H9 (cell line): ENCODE measurements at regions not wholly inside any gene's neighbourhood (a gene's known extent, or its start where the extent isn't known, plus 50 kb on each side); places are given as distances from the start of the nearest gene placed in this dataset.

Source experiments
- DNase-seq: peaks from one replicate; pipeline ENCODE4 v3.0.0-alpha.2; 2017
- H2AFZ ChIP-seq: one replicate; pipeline ENCODE4 v1.6.1; 2013; ENCODE audit warnings: mild to moderate bottlenecking, low read length, control low read depth, moderate library complexity
- H2AK5ac ChIP-seq: 2 replicates; pipeline ENCODE4 v1.6.1; 2013; ENCODE audit warnings: low read length, control low read depth, mixed read lengths; ENCODE audit not compliant: insufficient read length
- H2BK120ac ChIP-seq: one replicate; pipeline ENCODE4 v1.6.1; 2013; ENCODE audit warnings: low read depth, mild to moderate bottlenecking, low read length, control low read depth, inconsistent platforms; ENCODE audit not compliant: poor library complexity, severe bottlenecking
- H2BK12ac ChIP-seq: 2 replicates; pipeline ENCODE4 v1.6.1; 2013; ENCODE audit warnings: low read length, control low read depth, mixed read lengths, low read depth; ENCODE audit not compliant: insufficient read length
- H2BK15ac ChIP-seq: 2 replicates; pipeline ENCODE4 v1.6.1; 2013; ENCODE audit warnings: low read depth, low read length, control low read depth
- H2BK20ac ChIP-seq: one replicate; pipeline ENCODE4 v1.6.1; 2013; ENCODE audit warnings: low read depth, mild to moderate bottlenecking, low read length, control low read depth, inconsistent platforms; ENCODE audit not compliant: poor library complexity, severe bottlenecking
- H2BK5ac ChIP-seq: 2 replicates; pipeline ENCODE4 v1.6.1; 2013; ENCODE audit warnings: low read length, control low read depth, mixed read lengths; ENCODE audit not compliant: insufficient read length
- H3K14ac ChIP-seq: 2 replicates; pipeline ENCODE4 v1.6.1; 2013; ENCODE audit warnings: low read length, control low read depth; ENCODE audit not compliant: insufficient read depth
- H3K18ac ChIP-seq: 2 replicates; pipeline ENCODE4 v1.6.1; 2013; ENCODE audit warnings: low read depth, mild to moderate bottlenecking, mixed read lengths, low read length, control low read depth; ENCODE audit not compliant: insufficient read length
- H3K23ac ChIP-seq: 2 replicates; pipeline ENCODE4 v1.6.1; 2013; ENCODE audit warnings: low read length, control low read depth, mixed read lengths, low read depth; ENCODE audit not compliant: insufficient read length
- H3K23me2 ChIP-seq: 2 replicates; pipeline ENCODE4 v1.6.1; 2013; ENCODE audit warnings: low read depth, mild to moderate bottlenecking, mixed read lengths, low read length, control low read depth; ENCODE audit not compliant: insufficient read length, poor library complexity, severe bottlenecking
- H3K27ac ChIP-seq: 2 replicates; pipeline ENCODE4 v1.5.1; 2013; ENCODE audit warnings: low read length, control low read depth, mixed read lengths, low read depth; ENCODE audit not compliant: insufficient read length
- H3K27me3 ChIP-seq: 2 replicates; pipeline ENCODE4 v1.6.1; 2013; ENCODE audit warnings: low read length, control low read depth, inconsistent platforms; ENCODE audit not compliant: insufficient read depth
- H3K4ac ChIP-seq: 2 replicates; pipeline ENCODE4 v1.6.1; 2013; ENCODE audit warnings: low read depth, mild to moderate bottlenecking, control low read depth, inconsistent platforms, low read length, moderate library complexity
- H3K4me1 ChIP-seq: 2 replicates; pipeline ENCODE4 v1.6.1; 2013; ENCODE audit warnings: low read length, control low read depth, inconsistent platforms; ENCODE audit not compliant: insufficient read depth
- H3K4me2 ChIP-seq: 2 replicates; pipeline ENCODE4 v1.6.1; 2013; ENCODE audit warnings: low read length, control low read depth, mixed read lengths; ENCODE audit not compliant: insufficient read length, insufficient read depth
- H3K56ac ChIP-seq: 2 replicates; pipeline ENCODE4 v1.6.1; 2013; ENCODE audit warnings: low read depth, mild to moderate bottlenecking, mixed read lengths, low read length, control low read depth; ENCODE audit not compliant: insufficient read length
- H3K79me1 ChIP-seq: 2 replicates; pipeline ENCODE4 v1.6.1; 2013; ENCODE audit warnings: low read depth, mild to moderate bottlenecking, moderate library complexity, low read length, control low read depth, inconsistent platforms; ENCODE audit not compliant: insufficient read depth, poor library complexity, severe bottlenecking
- H3K79me2 ChIP-seq: 2 replicates; pipeline ENCODE4 v1.6.1; 2013; ENCODE audit warnings: low read length, control low read depth, inconsistent platforms; ENCODE audit not compliant: insufficient read depth
- H3K9ac ChIP-seq: 2 replicates; pipeline ENCODE4 v1.6.1; 2013; ENCODE audit warnings: low read length, control low read depth, mixed read lengths; ENCODE audit not compliant: insufficient read length; ENCODE audit errors: extremely low read depth
- H3K9me3 ChIP-seq: one replicate; pipeline ENCODE4 v1.6.1; 2013; ENCODE audit warnings: low read depth, low read length, inconsistent platforms; ENCODE audit not compliant: control insufficient read depth
- H3T11ph ChIP-seq: one replicate; pipeline ENCODE4 v1.6.1; 2013; ENCODE audit warnings: mild to moderate bottlenecking, low read length, control low read depth, inconsistent platforms
- H4K20me1 ChIP-seq: one replicate; pipeline ENCODE4 v1.6.1; 2013; ENCODE audit not compliant: control insufficient read depth, insufficient read length, insufficient read depth
- H4K5ac ChIP-seq: 2 replicates; pipeline ENCODE4 v1.6.1; 2013; ENCODE audit warnings: low read depth, mild to moderate bottlenecking, mixed read lengths, low read length, control low read depth; ENCODE audit not compliant: insufficient read length
- H4K8ac ChIP-seq: replicated peaks from 2 replicates; pipeline ENCODE4 v1.6.1; 2013; ENCODE audit warnings: low read length, control low read depth, mixed read lengths, low read depth; ENCODE audit not compliant: insufficient read length
- H4K91ac ChIP-seq: 2 replicates; pipeline ENCODE4 v1.6.1; 2013; ENCODE audit warnings: low read depth, mild to moderate bottlenecking, moderate library complexity, mixed read lengths, low read length, control low read depth; ENCODE audit not compliant: insufficient read length
- H3K27ac Mint-ChIP-seq, 3 experiments: 2 replicates in 2 of 3; 3 replicates in 1 of 3; pipeline ENCODE4 v1.8.0; 2020 to 2021; ENCODE audit warnings: mixed read lengths in 3 of 3, mild to moderate bottlenecking in 1 of 3, moderate library complexity in 1 of 3
- H3K27me3 Mint-ChIP-seq: 2 replicates; pipeline ENCODE4 v1.8.0; 2021; ENCODE audit warnings: low read depth, mild to moderate bottlenecking, moderate library complexity, mixed read lengths
- H3K36me3 Mint-ChIP-seq, 3 experiments: 2 replicates in 2 of 3; 3 replicates in 1 of 3; pipeline ENCODE4 v1.8.0; 2020 to 2021; ENCODE audit warnings: low read depth in 3 of 3, mixed read lengths in 3 of 3; ENCODE audit not compliant: insufficient read depth in 1 of 3
- H3K4me1 Mint-ChIP-seq, 2 experiments: 2 replicates each; pipeline ENCODE4 v1.8.0; 2020; ENCODE audit warnings: mixed read lengths in 2 of 2
- H3K4me3 Mint-ChIP-seq, 2 experiments: 2 replicates in 1 of 2; 3 replicates in 1 of 2; pipeline ENCODE4 v1.8.0; 2020 to 2021; ENCODE audit warnings: mild to moderate bottlenecking in 2 of 2, mixed read lengths in 2 of 2, moderate library complexity in 1 of 2
- H3K9me3 Mint-ChIP-seq, 2 experiments: 2 replicates in 1 of 2; 3 replicates in 1 of 2; pipeline ENCODE4 v1.8.0; 2020; ENCODE audit warnings: mild to moderate bottlenecking in 2 of 2, mixed read lengths in 2 of 2, moderate library complexity in 1 of 2
- CTCF ChIP-seq: fragments of 200-600 bp; sonication (generic); conservative IDR thresholded peaks from 3 replicates; pipeline ENCODE4 v1.8.0; 2021; ENCODE audit warnings: antibody characterized with exemption, mild to moderate bottlenecking
- WGBS: extraction: QIAGEN DNeasy Blood & Tissue Kit; methylation state at CpG from one replicate; pipeline ENCODE4 v1.1.7; 2013; ENCODE audit warnings: missing lambda C conversion rate, low lambda C conversion rate, mixed read lengths; ENCODE audit not compliant: insufficient read length; ENCODE audit errors: extremely low coverage; 5-methylcytosine and 5-hydroxymethylcytosine counted together

DNA sequence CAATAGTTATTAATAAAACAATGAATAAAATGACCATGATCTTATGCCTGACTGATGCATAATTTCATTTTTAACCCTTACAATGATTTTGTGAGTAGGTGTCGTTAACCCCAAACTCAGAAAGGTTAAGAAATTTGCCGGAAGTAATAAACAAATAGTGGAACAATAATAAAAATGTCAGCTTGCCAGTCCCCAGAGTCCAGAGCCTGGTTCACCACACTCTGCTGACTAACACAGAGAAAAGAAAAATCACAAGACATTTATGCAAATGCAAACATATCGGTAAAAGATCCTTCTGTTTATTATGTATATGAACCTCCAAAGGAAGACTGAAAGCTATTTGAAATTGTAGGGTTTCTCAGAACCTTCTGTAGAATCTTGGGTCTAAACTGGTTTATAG lies 563.7 kb downstream of the EFNB2 start:
- Histone ChIP-seq H3K79me1 (no peaks in the 10 kb centered on the region), H3K14ac (no peak overlapping the region), H2BK5ac (no peak overlapping the region), H2BK15ac (no peak overlapping the region), H4K20me1 (no peaks in the 10 kb centered on the region), H4K5ac (no peak overlapping the region), H4K91ac (no peak overlapping the region), H3T11ph (no peak overlapping the region), H3K23ac (no peak overlapping the region), H4K8ac (no peak overlapping the region), H3K27me3 (no peaks in the 10 kb centered on the region), H2BK20ac (no peak overlapping the region), H3K56ac (no peak overlapping the region), H3K4me1 (no peaks in the 10 kb centered on the region), H3K27ac (no peak overlapping the region), H2BK120ac (no peak overlapping the region), H3K79me2 (no peaks in the 10 kb centered on the region), H3K4me2 (no peak overlapping the region), H3K9ac (no peak overlapping the region), H2AK5ac (no peak overlapping the region), H3K9me3 (no peaks in the 10 kb centered on the region), H2BK12ac (no peak overlapping the region), H2AFZ (no peak overlapping the region), H3K18ac (no peak overlapping the region), H3K23me2 (no peaks in the 10 kb centered on the region), H3K4ac (no peak overlapping the region)
- H3K27me3 Mint-ChIP-seq, result no peaks in the 10 kb centered on the region
- peaks cover 12 to 21% of the 10 kb centered on the region in 2 experiments for H3K4me1 Mint-ChIP-seq
- H3K4me3 Mint-ChIP-seq, result no peak overlapping the region
- no peak for TF ChIP-seq CTCF
- WGBS, result no CpG with 5 or more reads among the region's 3 CpGs
- no peaks in the 10 kb centered on the region for H3K9me3 Mint-ChIP-seq
- H3K27ac Mint-ChIP-seq, result peak overlapping the region in 1 of 3 experiments; percentile 46; a peak in 1 of 7 replicates
- no peak for DNase-seq
- H3K36me3 Mint-ChIP-seq, result no peaks in the 10 kb centered on the region
